Inflammatory macrophage treated with lipopolysaccharide for 1 hour (primary cell): ENCODE measurements at regions not wholly inside any gene's neighbourhood (a gene's known extent, or its start where the extent isn't known, plus 50 kb on each side); places are given as distances from the start of the nearest gene placed in this dataset.

ENCODE experiments used
- DNase-seq, 2 donors: peaks; one replicate each; pipeline ENCODE4 v3.0.0-alpha.2; 2020 to 2022

DNA sequence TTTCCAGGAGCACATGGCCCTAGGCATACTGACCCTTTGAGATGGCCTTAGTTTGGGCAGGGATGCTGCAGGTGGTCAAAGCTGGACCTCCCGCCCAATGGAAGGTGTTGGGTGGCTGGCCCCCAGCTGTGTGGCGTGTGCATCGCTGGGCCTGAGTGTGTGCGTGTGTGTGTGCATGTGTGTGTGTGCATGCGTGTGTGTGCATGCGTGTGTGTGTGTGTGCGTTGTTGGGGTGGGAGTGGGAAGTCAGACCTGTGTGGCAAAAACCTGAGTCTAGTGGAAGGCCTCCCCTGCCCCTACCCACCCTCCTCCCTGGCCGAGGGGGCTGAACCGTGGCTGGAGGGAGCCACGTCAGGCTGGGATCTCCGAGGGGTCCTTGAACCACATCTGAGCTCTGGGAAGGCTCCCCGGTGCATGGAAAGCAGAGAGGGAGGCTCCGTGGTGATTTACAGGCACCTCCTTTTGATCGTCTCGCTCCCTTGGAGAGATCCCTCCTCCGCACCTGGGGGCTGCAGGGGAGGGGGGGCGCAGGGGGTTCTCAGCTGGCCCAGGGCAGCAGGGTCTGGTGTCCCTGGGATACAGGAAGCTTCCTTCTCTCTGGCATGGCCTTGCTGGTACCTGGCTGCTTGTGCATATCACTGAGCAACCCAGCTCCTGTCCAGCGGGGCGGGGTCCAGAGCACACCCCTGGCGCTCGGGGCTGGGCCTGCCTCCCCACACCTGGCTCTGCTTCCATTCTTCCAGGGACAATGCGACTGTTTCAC lies 124.7 kb upstream of the WNT4 start:
- DNase-seq = no peak

DNA sequence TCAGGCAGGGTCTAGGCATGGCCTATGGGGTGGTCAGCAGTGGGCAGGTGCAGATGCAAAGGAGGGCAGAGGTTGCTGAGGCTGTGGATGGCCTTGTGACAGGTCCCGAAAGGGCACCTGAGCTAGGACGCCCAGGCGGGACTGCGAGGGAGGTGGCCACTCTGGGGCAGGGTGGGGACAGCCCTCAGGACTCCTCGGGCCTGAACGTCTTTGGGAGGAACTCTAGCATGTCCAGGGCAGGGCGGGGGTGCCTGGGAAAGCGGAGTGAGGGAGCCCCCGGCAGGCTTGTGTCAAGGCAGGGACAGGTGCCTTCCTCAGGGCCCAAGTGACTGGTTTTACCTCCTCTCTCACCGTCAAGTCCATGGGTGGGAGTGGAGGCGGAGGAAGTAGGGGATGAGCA lies 125.4 kb upstream of the WNT4 start:
- no peak for DNase-seq

- no peak for DNase-seq
Observed at GRCh38 chr1:22271847-22272801, 129.2 kb upstream of the WNT4 start.

DNA sequence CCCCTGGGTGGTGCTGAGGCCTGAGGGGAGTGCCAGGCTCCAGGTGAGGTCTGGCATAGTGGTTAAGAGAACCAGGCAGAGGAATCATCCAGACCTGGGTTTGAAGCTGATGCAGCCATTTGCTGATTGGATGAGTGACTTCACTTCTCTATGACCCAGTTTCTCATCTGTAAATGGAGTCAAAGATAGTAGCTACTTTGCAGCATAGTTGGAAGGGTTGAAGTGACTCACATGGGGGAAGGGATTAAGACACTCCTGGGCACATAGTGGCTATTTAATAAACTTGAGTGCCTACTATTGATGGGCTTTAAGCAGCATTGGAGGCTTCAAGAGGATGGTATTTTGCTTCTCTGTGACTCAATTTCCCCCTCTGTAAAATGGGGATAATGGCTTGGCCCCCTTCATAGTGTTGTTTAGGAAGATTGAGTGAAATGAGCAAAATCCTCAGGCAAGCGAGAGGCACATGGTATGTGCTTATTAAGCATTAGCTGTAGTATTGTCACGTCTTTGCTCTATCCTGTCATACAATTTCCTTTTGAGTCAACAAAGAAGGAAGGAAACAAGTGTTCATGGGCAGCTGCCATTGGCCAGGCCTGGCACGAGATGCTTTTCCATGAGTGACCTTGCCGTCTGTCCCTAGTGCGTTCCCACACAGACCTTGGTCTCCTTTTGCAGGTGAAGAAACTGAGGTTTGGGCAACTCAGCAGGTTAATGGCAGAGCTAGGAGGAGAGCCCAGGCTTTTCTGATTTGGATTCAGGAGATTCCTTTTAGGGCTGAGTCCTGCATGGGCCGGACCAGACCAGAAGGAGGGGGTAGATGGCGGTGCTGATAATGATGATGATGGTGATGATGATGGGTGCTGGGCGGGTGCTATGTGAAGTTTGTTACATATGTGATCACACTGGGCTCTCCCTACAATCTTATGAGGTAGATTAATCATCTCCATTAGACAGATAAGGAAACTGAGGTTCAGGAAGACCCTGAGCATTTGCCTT lies 131.1 kb upstream of the WNT4 start:
- no peak for DNase-seq

DNA sequence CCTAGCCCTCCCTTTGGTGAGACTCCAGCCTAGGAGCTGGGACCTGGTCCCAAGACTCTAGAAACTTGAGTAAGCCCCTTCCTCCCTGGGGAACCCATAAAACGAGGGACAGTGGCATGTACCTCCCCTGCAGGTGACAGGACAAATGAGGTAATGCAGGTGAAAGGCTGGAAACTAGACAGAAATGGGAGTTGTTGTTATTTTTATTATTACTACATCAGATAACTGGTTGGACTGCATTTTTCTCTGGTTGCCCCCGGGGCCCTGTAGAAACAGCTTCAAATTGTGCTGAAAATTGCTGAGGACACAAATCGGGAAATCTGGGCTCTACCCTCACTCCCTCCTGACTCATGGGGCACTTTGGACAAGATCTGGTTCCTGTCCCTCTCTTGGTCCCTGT lies 132.3 kb upstream of the WNT4 start:
- DNase-seq = no peak

DNA sequence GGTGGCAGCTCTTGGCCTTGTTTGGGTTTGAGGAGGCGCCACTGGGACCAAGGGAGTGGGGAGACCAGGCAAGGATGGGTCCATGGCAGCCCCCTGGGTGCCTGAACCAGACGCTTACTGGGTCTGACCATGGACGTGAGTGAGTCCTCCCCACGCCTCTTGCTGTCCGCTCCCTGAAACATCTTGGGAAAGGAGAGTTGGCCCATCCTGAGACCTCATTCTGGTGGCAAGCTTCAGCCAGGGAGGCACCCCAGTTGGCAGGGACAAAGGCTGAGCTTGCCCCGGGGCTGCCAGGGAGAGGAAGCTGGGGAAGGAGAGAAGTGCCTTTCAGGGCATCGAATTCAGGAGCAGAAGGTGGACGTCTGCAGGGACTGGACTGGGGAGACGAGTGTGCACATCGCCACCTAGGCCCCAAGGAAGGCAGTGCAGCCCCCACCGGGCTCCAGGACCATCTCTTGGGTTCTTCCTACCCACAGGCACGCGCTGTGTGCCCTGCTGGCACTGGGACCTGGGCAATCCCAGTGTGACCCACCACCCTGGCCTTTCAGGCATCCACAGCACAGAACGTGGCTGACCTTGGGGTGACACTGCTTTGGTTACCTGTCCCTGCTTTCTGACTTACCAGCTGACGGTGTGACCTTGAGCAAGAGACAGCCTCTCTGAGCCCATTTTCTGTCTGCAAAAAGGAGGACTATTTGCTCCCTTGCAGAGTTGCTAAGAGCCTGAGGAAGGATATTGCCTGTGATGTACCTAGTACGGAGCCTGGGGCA lies 132.9 kb upstream of the WNT4 start:
- peak in 1 of 2 donors; percentile 49 for DNase-seq

DNA sequence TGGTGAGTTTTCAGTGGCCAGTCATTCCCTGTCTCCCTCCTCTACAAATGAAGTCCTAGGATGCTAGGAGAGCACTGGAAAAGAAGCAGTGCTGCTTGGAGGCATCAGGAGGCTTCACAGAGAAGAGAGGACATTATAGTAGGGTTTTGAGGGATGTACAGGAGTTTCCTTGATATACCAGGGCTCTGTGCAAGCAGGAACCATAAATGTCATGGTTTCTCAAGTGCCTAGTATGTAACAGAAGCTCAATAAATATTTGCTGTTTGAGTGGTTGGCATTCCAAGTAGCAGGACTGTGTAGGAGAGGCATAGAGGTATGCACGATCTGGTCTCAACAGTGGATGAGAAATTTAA lies 133.5 kb upstream of the WNT4 start:
- no peak for DNase-seq

GRCh38 chr1:22277662-22278061 lies 134.8 kb upstream of the WNT4 start:
- DNase-seq = no peak

GRCh38 chr1:22279735-22280134 lies 136.8 kb upstream of the WNT4 start:
- DNase-seq = no peak

DNA sequence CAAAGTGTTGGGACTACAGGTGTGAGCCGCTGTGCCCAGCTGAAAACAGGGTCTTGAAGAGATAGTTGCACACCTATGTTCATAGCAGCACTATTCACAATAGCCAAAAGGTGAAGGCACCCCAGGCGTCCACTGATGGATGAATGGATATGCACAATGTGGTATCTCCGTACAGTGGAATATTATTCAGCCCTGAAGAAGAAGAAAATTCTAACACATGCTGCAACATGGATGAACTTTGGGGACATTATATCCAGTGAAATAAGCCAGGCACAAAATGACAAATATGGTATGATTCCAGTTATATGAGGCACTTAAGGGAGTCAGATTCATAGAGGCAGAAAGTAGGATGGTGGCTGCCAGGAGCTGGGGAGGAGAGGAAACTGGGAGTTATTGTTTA lies 137.6 kb upstream of the WNT4 start:
- DNase-seq = no peak

DNA sequence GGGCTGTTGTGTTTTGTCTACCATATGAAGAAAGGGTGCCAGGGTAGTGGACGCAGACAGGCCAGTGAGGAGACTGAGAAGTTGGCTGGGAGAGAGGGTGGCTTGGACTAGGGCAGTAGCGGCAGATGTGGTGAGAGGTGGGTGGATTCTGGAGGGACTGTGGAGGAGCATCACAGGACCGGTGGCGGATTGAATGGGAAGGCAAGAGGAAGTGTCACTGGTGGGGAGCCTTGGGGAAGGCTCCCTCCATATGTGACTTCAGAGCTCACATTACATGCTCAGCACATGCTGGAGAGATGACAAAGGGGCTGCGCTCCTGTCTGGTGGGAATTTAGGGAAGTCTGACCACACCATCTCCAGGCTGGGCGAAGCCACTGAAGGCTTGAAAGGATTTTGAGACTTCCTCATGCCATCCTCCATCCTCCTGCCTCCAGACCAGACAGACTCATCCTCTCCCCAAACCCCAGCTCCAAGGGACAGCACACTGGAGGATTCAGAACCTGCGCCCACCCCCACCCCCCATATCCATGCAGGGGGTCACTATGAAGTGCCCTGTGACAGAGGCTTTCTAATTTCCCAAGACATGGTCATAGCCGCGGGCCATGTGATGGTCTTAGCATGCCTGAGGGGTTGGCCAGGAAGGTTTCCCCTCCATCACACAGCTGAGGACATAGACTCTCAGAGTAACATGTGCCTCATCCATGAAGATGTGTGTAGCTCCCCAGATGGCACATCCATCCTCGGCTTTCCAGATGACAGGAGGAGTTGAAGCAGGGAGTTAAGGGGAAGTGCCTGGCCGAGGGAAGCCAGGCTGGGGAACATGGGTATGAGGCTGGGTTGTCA lies 138.8 kb upstream of the WNT4 start:
- no peak for DNase-seq

DNA sequence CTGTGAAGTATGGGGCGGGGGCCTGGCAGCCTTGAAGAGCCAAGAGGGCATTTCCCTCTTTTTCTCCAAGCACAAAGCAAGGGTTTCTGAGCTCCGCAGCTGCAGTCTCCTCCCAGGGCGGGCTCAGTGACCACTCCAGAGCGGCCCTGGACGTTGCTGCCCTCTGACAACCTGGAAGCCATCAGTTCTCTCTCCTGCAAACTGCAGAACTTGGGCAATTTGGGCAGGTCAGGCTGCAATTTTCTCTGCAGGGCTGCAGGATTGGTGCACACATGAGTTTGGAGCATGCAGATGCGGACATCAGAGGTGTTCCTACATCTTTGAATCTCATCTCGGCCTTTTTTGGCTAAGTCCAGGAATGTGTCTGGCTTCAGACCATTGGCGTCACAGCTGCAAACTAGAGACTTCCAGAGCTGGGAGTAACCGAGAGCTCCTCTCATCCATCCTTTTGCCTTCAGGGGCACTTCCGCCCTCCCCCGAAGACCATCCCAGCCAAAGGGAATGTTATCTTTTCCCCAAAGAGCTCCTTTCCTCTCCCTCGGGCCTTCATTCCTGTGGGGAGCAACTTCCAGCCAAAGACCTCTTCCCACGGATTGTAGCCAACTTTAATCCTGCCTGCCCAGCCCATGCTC lies 139.6 kb upstream of the WNT4 start:
- DNase-seq = no peak

DNA sequence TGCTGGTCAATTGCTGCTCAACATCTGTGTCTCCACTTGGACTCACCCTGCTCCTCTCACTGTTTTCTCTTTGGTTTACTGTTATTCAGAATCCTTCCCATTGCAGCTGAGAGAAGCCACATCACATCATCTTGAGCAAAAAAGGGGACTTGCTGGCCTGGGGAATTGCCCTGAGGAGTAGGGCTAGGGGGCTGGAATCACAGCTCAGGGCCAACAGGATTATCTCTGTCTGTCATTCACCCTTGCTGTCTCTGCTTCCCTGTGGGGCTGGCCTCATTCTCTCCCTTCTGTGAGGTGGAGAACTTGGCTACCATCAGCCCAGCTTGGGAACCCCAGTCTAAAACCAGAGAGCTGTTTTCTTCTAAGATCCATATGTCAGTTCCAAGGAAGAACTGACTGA lies 140.7 kb upstream of the WNT4 start:
- DNase-seq = no peak

DNA sequence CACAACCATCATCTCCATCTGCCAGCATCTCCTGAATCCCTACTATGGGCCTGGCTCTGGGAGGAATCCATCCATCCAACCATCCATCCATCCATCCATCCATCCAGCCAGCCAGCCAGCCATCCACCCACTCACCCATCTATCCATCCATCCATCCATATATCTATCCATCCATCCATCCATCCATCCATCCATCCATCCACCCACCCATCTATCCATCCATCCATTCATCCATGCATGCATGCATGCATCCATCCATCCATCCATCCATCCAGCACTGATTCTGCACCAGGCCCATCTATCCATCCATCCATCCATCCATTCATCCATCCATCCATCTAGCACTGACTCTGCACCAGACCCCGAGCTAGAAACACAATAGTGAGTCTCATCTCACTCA lies 141.3 kb upstream of the WNT4 start:
- no peak for DNase-seq

DNA sequence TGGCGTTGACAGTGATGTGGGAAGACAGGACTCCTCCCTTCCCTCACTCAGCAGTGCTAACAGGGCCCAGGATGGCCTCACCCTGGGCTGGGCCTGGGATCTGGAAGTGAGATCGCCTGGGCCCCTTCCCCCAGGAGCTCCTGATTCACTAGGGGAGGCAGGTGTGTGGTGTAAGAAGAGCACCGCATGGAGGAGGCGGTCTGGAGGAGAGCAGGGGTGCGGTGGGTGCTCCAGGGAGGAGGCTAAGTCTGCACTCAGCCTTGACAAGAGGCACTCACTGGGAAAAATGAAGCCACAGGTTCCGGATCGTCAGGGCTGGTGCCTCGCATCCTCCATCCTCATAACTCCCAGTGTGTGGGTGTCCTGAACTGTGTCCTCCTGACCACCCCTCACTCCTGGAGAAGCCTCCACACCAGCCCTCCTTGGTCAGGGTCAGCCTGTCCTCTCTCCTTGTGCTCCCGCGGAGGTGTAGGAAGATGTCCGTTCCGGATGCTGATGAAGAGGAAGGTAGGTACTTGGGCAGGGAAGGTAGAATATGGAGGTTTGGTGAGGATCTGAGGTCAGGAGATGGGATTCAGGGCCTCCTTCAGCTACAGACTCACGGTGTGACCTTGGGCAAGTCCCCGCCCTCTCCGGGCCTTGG lies 142.1 kb upstream of the WNT4 start:
- no peak for DNase-seq

DNA sequence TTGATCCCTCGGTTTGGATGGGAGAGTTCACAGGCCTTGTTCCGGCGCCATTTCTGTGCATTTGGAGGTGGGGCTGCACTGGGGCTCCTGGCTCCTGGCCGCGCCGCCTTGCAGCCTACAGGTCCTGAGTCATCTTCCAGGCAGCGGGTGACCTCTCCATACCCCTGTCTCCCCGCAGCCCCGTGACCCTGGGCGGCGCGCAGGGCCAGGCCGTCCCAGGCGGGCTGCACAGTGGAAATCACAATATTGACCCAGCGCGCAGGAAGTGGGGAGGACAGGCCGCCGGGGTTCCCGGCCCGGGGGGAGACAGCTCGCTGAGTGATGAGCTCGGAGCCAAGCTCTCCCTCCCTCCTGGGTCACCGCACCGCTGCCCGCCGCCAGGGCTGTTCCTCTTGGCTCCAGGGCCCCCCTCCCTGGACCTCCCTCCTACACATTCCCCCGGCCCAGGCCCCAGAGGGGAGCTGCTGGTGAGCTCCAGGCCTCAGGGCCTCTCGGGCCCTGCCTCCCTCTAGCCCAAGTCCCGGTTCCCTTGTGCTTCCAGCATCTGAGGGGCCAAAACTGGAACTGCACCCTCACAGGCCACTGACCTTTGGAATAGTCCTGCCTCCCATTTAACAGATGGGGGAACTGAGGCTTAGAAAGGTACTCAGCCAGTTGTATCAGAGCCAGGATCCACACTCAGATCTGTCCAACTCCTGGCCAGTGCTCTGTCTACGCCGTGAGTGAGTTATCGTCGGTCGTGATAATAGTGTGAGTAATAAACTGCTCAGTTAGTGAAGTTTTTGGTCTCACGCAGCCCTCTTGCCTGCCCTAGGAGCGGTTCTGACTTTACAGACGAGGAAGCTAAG lies 142.9 kb upstream of the WNT4 start:
- no peak for DNase-seq

GRCh38 chr1:22286491-22286890 lies 143.6 kb upstream of the WNT4 start:
- no peak for DNase-seq

DNA sequence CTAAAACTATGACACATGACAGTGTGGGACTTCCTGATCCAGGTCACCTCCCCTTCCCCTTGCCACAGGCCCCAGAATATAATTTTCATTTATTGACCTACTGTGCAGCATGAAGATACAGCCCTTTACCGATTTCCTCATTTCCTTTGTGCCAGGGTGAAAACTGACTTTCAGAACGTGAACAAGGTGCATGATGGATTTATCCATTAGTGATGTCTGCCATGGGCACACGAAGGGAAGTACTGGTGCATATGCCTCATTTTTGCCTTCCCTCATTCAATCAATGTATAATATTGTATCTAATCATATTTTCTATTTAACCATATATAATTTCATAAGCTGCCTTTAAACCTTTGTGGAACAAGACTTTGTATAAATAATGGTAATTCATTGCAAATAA lies 144.4 kb upstream of the WNT4 start:
- DNase-seq = no peak

- DNase-seq = no peak
Observed at GRCh38 chr1:22287946-22288520, 145.1 kb upstream of the WNT4 start.
